Ureter (tissue), 1 donor: ENCODE measurements at regions not wholly inside any gene's neighbourhood (a gene's known extent, or its start where the extent isn't known, plus 50 kb on each side); places are given as distances from the start of the nearest gene placed in this dataset.
"Not testable (repeated sequence)": the region's sequence is repeated elsewhere in the genome, so short reads cannot be mapped to it uniquely, and the experiment has no call there.

Experiments
- DNase-seq: peaks from one replicate; pipeline ENCODE4 v3.0.0-alpha.2; 2020; ENCODE audit warnings: low spot score
- donor health status: DM: yes; HTN: yes; CAD: no.

GRCh38 chr4:178165251-178165950, 723.2 kb upstream of the AGA start:
- no peak for DNase-seq

GRCh38 chr4:178165951-178166308, 723.7 kb upstream of the AGA start:
- no peak for DNase-seq

- DNase-seq = no peak
These were observed 731.5 kb upstream of the AGA start for GRCh38 chr4:178173771-178174170.

GRCh38 chr4:178174756-178175155, 732.5 kb upstream of the AGA start:
- DNase-seq = no peak

GRCh38 chr4:178185517-178185916, 743.3 kb upstream of the AGA start:
- DNase-seq = no peak

- DNase-seq = no peak
These were observed 750.4 kb upstream of the AGA start for GRCh38 chr4:178192611-178193010.

GRCh38 chr4:178196751-178197374, 754.6 kb upstream of the AGA start:
- DNase-seq = no peak

- no peak for DNase-seq
These were observed 756.5 kb upstream of the AGA start for GRCh38 chr4:178198691-178199090.

- DNase-seq = no peak
These were observed 760.2 kb upstream of the AGA start for GRCh38 chr4:178202422-178202821.

- DNase-seq = no peak
These were observed 763.6 kb upstream of the AGA start for GRCh38 chr4:178205826-178206225.

GRCh38 chr4:178215309-178215708, 773.1 kb upstream of the AGA start:
- no peak for DNase-seq

- no peak for DNase-seq
These were observed 773.5 kb upstream of the AGA start for GRCh38 chr4:178215763-178216162.

- not testable (repeated sequence) for DNase-seq
These were observed 784.2 kb upstream of the AGA start for GRCh38 chr4:178226421-178226820.

GRCh38 chr4:178233906-178234305, 791.7 kb upstream of the AGA start:
- no peak for DNase-seq

- DNase-seq = no peak
These were observed 798.7 kb upstream of the AGA start for GRCh38 chr4:178240891-178241290.

GRCh38 chr4:178241601-178242118, 799.4 kb upstream of the AGA start:
- DNase-seq = no peak

- no peak for DNase-seq
These were observed 800.4 kb upstream of the AGA start for GRCh38 chr4:178242655-178243054.

GRCh38 chr4:178244785-178245184, 802.5 kb upstream of the AGA start:
- no peak for DNase-seq

GRCh38 chr4:178255172-178255571, 812.9 kb upstream of the AGA start:
- DNase-seq = no peak

GRCh38 chr4:178258603-178259002, 816.4 kb upstream of the AGA start:
- DNase-seq = no peak

GRCh38 chr4:178259566-178259965, 817.3 kb upstream of the AGA start:
- DNase-seq = no peak

- DNase-seq = no peak
These were observed 821.8 kb upstream of the AGA start for GRCh38 chr4:178264001-178264400.

- DNase-seq = no peak
These were observed 829.1 kb upstream of the AGA start for GRCh38 chr4:178271386-178271785.

- no peak for DNase-seq
These were observed 830.9 kb upstream of the AGA start for GRCh38 chr4:178273168-178273567.
